ENCODE measurements at regions not wholly inside any gene's neighbourhood (a gene's known extent, or its start where the extent isn't known, plus 50 kb on each side); places are given as distances from the start of the nearest gene placed in this dataset.

DNA sequence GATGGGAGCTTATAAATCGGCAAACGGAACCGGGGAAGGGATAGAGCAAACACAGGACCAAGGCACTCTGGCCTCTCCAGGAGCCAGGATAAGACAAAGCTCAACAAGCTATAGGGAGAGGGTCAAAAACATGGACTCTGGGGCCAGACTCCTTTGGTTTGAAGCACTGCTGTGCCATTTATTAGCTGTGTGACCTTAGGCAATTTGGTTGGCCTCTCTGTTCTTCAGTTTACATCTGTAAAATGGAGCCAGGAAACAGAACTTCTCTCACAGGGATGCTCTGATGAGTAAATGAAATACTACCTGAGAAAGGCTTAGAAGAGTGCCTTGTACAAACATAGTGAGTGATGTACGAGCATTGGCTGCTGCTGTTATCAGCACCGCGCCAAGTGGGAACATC lies 213.3 kb upstream of the PWP1 start:
- peaks cover 10% of the 10 kb centered on the region for H3K27me3 Mint-ChIP-seq (ENCODE audit: low read depth)
- no peaks in the 10 kb centered on the region for H3K36me3 Mint-ChIP-seq (ENCODE audit: low read depth)
- H3K4me3 Mint-ChIP-seq (ENCODE audit: unreplicated experiment), result no peak overlapping the region
- no peak for DNase-seq (ENCODE audit: low spot score)
- H3K4me1 Mint-ChIP-seq (ENCODE audit: low read depth), result no peaks in the 10 kb centered on the region
- TF ChIP-seq, protein P1, sequence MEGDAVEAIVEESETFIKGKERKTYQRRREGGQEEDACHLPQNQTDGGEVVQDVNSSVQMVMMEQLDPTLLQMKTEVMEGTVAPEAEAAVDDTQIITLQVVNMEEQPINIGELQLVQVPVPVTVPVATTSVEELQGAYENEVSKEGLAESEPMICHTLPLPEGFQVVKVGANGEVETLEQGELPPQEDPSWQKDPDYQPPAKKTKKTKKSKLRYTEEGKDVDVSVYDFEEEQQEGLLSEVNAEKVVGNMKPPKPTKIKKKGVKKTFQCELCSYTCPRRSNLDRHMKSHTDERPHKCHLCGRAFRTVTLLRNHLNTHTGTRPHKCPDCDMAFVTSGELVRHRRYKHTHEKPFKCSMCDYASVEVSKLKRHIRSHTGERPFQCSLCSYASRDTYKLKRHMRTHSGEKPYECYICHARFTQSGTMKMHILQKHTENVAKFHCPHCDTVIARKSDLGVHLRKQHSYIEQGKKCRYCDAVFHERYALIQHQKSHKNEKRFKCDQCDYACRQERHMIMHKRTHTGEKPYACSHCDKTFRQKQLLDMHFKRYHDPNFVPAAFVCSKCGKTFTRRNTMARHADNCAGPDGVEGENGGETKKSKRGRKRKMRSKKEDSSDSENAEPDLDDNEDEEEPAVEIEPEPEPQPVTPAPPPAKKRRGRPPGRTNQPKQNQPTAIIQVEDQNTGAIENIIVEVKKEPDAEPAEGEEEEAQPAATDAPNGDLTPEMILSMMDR (IDR thresholded peaks at IDR 0.05), result no peak
- H3K27ac Mint-ChIP-seq (ENCODE audit: unreplicated experiment), result no peak overlapping the region
- no peaks in the 10 kb centered on the region for H3K9me3 Mint-ChIP-seq (ENCODE audit: low read depth)

DNA sequence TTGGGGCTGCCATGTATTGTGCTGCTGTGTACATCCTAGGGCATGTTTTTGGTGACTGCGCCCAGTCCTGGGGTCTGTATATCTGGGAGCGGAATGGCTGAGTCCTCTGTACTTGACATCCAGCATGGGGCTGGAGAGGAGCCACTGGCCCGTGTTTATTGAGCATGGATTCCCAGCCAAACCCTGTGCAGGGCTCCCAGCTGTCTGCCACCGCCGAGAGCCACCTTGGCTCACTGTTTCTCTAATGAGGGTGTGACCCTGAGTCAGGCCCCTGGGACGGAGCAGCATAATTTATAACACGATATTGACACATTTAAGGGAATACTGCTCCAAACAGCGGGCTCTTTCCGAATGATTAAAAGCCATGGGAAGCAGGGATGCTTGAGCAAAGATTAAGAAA lies 211.5 kb upstream of the PWP1 start:
- Mint-ChIP-seq H3K4me3 (ENCODE audit: unreplicated experiment) (no peak overlapping the region), H3K4me1 (ENCODE audit: low read depth) (no peaks in the 10 kb centered on the region), H3K27ac (ENCODE audit: unreplicated experiment) (no peak overlapping the region), H3K36me3 (ENCODE audit: low read depth) (no peaks in the 10 kb centered on the region), H3K9me3 (ENCODE audit: low read depth) (no peaks in the 10 kb centered on the region), H3K27me3 (ENCODE audit: low read depth) (peaks cover 14% of the 10 kb centered on the region)
- no peak for DNase-seq (ENCODE audit: low spot score)
- TF ChIP-seq, protein P1 (IDR thresholded peaks at IDR 0.05), result no peak

DNA sequence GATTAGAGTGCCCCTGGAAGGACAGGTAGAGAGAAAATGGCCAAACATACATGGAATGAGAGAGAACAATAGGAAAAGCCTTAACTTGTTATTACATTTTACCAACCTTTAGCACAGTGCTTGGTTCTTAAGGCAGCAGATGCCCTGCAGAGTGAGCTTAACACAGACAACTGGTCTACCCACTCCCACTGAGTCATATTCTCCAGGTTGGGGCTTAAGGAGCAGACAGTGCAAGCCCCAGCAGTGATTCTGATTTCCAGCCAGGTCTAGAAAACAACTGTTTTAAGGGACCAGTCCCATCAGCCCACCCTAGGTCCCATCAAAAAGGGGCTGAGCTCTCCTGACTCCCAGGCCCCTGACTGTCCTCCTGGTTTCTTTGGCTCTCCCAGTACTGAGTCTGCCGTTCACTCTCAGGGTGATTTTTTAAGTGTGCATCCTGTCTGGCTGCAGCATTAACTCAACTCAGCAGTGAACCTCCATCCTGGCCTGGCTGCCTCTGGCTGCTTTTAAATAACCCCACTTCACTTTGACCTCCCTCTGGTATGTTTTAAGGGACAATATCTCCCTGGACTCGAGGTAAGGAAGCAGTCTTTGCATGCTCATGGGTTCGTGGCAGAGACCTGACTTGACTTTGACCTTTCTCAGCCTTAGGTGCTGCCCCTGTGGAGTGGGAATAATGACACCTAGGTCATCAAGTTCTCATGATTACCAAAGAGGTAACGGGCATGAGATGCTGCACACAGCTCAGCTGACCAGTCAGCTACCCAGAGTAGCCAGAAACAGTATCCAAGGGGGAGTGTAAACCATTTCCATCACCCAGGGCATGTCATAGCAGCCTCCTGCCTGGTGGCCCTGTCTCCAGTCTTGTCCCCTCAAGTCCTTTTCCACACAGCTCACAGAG lies 210.7 kb upstream of the PWP1 start:
- no peak overlapping the region for H3K27ac Mint-ChIP-seq (ENCODE audit: unreplicated experiment)
- H3K4me3 Mint-ChIP-seq (ENCODE audit: unreplicated experiment), result no peak overlapping the region
- no peaks in the 10 kb centered on the region for H3K9me3 Mint-ChIP-seq (ENCODE audit: low read depth)
- no peaks in the 10 kb centered on the region for H3K36me3 Mint-ChIP-seq (ENCODE audit: low read depth)
- peaks cover 14% of the 10 kb centered on the region for H3K27me3 Mint-ChIP-seq (ENCODE audit: low read depth)
- no peaks in the 10 kb centered on the region for H3K4me1 Mint-ChIP-seq (ENCODE audit: low read depth)
- DNase-seq (ENCODE audit: low spot score), result no peak
- TF ChIP-seq, protein P1 (IDR thresholded peaks at IDR 0.05), result no peak

DNA sequence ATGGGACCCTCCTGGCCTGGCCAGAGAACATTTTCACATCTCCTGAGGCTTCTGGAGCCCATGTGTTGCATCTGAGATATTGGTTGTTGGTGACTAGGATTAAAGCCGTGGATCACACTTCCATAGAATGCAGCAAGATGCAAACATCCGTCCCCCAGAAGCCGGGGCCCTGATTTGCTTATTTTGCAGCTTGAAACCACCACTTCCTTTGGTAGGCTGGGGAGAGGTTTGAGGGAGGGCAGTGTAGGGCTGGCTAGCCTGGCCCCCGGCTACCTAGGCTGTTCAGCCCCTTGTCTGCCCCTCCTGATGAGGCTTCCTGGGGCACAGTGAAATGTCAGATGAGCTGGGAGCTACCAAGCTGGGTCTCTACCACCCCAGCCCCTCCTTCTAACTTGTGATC lies 209.7 kb upstream of the PWP1 start:
- no peaks in the 10 kb centered on the region for H3K9me3 Mint-ChIP-seq (ENCODE audit: low read depth)
- H3K27ac Mint-ChIP-seq (ENCODE audit: unreplicated experiment), result no peak overlapping the region
- no peaks in the 10 kb centered on the region for H3K36me3 Mint-ChIP-seq (ENCODE audit: low read depth)
- TF ChIP-seq, protein P1 (IDR thresholded peaks at IDR 0.05), result no peak
- DNase-seq (ENCODE audit: low spot score), result no peak
- no peak overlapping the region for H3K4me3 Mint-ChIP-seq (ENCODE audit: unreplicated experiment)
- H3K27me3 Mint-ChIP-seq (ENCODE audit: low read depth), result peaks cover 15% of the 10 kb centered on the region
- no peaks in the 10 kb centered on the region for H3K4me1 Mint-ChIP-seq (ENCODE audit: low read depth)

DNA sequence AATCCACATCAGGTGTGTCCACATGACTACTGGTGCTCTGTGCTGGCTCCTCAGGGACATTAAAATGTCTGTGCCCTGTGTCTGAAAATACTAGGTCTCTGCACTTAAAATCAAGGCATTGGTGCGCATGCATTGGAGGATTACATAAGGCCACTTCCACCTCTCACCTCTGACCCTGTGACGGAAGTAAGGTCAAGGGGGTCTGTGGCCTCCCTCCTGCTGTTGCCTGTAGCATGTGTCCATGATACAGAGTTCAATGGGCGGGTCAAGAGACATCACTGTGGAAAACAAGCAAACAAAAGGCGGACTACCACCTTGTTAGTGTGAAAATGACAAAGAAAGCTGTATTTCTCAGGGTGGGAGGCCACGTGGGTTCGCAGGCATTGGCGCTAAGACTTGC lies 208.6 kb upstream of the PWP1 start:
- DNase-seq (ENCODE audit: low spot score), result no peak
- H3K27ac Mint-ChIP-seq (ENCODE audit: unreplicated experiment), result no peak overlapping the region
- peaks cover 16% of the 10 kb centered on the region for H3K27me3 Mint-ChIP-seq (ENCODE audit: low read depth)
- H3K4me3 Mint-ChIP-seq (ENCODE audit: unreplicated experiment), result no peak overlapping the region
- H3K9me3 Mint-ChIP-seq (ENCODE audit: low read depth), result no peaks in the 10 kb centered on the region
- H3K4me1 Mint-ChIP-seq (ENCODE audit: low read depth), result no peaks in the 10 kb centered on the region
- TF ChIP-seq, protein P1 (IDR thresholded peaks at IDR 0.05), result no peak
- H3K36me3 Mint-ChIP-seq (ENCODE audit: low read depth), result no peaks in the 10 kb centered on the region

Measured in chondrocyte (in vitro differentiated cells).